Osteoblast (primary cell): ENCODE measurements at regions not wholly inside any gene's neighbourhood (a gene's known extent, or its start where the extent isn't known, plus 50 kb on each side); places are given as distances from the start of the nearest gene placed in this dataset.

ENCODE experiments used
- DNase-seq: peaks from one replicate; pipeline ENCODE4 v3.0.0; 2011; ENCODE audit warnings: low spot score, mixed read lengths; ENCODE audit not compliant: insufficient read length; ENCODE audit errors: missing footprints
- H2AFZ ChIP-seq: 2 replicates; pipeline ENCODE4 v1.6.0; 2011; ENCODE audit warnings: mild to moderate bottlenecking, low read length
- H3K27ac ChIP-seq: 2 replicates; pipeline ENCODE4 v1.5.1; 2011; ENCODE audit warnings: mild to moderate bottlenecking, low read depth, low read length, moderate library complexity
- H3K27me3 ChIP-seq: 2 replicates; pipeline ENCODE4 v1.6.0; 2012; ENCODE audit warnings: mild to moderate bottlenecking, control low read depth, inconsistent platforms, low read length, moderate library complexity; ENCODE audit not compliant: insufficient read depth
- H3K36me3 ChIP-seq: 2 replicates; pipeline ENCODE4 v1.5.1; 2011; ENCODE audit warnings: mild to moderate bottlenecking, low read length, control low read depth, moderate library complexity; ENCODE audit not compliant: insufficient read depth
- H3K4me1 ChIP-seq: 2 replicates; pipeline ENCODE4 v1.5.1; 2011; ENCODE audit warnings: mild to moderate bottlenecking, low read length, control low read depth, moderate library complexity; ENCODE audit not compliant: insufficient read depth
- H3K4me2 ChIP-seq: 2 replicates; pipeline ENCODE4 v1.6.0; 2011; ENCODE audit warnings: mild to moderate bottlenecking, low read length; ENCODE audit not compliant: insufficient read depth
- H3K4me3 ChIP-seq: fragments of 200-600 bp; sonication (generic); 3 replicates; pipeline ENCODE4 v1.5.1; 2012; ENCODE audit warnings: mild to moderate bottlenecking, low read length, inconsistent platforms; ENCODE audit not compliant: insufficient read depth
- H3K79me2 ChIP-seq: 2 replicates; pipeline ENCODE4 v1.6.0; 2012; ENCODE audit warnings: mild to moderate bottlenecking, low read length, control low read depth, inconsistent platforms; ENCODE audit not compliant: insufficient read depth
- H3K9me3 ChIP-seq: 2 replicates; pipeline ENCODE4 v1.5.1; 2011; ENCODE audit warnings: low read depth, low read length, control low read depth
- H4K20me1 ChIP-seq: 2 replicates; pipeline ENCODE4 v1.6.0; 2012; ENCODE audit warnings: mild to moderate bottlenecking, low read length, control low read depth; ENCODE audit not compliant: insufficient read depth
- CTCF ChIP-seq: IDR thresholded peaks from 2 replicates; pipeline ENCODE4 v1.5.1; 2011; ENCODE audit warnings: mild to moderate bottlenecking, low read depth, low read length, moderate library complexity; ENCODE audit errors: extremely low read depth

GRCh38 chr20:62549499-62550086 is 73.8 kb upstream of the GATA5 start:
- no peaks in the 10 kb centered on the region for H3K9me3 ChIP-seq
- no peaks in the 10 kb centered on the region for H4K20me1 ChIP-seq
- no peak overlapping the region for H2AFZ ChIP-seq
- H3K79me2 ChIP-seq = no peaks in the 10 kb centered on the region
- no peak overlapping the region for H3K4me2 ChIP-seq
- no peak for DNase-seq
- no peak overlapping the region for H3K4me3 ChIP-seq
- H3K36me3 ChIP-seq = no peaks in the 10 kb centered on the region
- TF ChIP-seq CTCF = no peak
- H3K27me3 ChIP-seq = peaks cover 43% of the 10 kb centered on the region
- no peaks in the 10 kb centered on the region for H3K4me1 ChIP-seq
- H3K27ac ChIP-seq = no peak overlapping the region

DNA sequence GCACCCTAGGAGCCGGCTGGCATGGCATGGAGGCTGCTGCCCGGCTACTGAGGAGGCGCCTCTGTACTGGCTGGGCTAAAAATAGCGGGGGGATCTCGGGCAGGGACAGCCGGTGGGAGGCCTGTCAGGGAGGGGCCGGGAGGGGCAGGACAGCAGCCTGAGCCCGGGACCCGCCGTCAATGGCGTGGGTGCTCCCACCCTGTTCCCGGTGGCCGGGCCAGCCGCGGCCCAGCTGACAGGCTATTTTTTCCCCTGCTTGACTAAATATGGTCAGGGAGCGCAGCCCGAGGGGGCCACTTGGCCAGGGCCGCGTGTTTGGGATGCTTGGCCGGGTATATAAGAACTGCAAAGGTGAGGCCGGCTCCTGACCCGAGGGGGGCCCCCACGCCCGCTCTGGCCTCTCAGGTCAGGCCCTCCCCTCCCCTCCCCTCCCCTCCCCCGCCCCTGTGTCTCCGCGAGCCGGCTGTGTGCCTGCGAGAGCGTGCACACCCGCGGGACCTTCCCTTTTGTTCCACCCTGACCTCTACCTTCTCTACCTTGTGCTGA is 74.4 kb upstream of the GATA5 start:
- TF ChIP-seq CTCF = no peak
- no peak overlapping the region for H3K4me3 ChIP-seq
- H3K79me2 ChIP-seq = no peaks in the 10 kb centered on the region
- H3K4me2 ChIP-seq = no peak overlapping the region
- no peak overlapping the region for H2AFZ ChIP-seq
- H3K27ac ChIP-seq = no peak overlapping the region
- H3K27me3 ChIP-seq = peaks cover 46% of the 10 kb centered on the region
- H3K9me3 ChIP-seq = no peaks in the 10 kb centered on the region
- H4K20me1 ChIP-seq = no peaks in the 10 kb centered on the region
- no peaks in the 10 kb centered on the region for H3K36me3 ChIP-seq
- H3K4me1 ChIP-seq = no peaks in the 10 kb centered on the region
- DNase-seq = no peak

- Histone ChIP-seq H4K20me1 (no peaks in the 10 kb centered on the region), H2AFZ (no peak overlapping the region), H3K4me1 (no peaks in the 10 kb centered on the region), H3K4me2 (no peak overlapping the region), H3K27me3 (peaks cover 59% of the 10 kb centered on the region), H3K36me3 (no peaks in the 10 kb centered on the region), H3K9me3 (no peaks in the 10 kb centered on the region), H3K79me2 (no peaks in the 10 kb centered on the region), H3K4me3 (no peak overlapping the region), H3K27ac (no peak overlapping the region)
- DNase-seq = no peak
- no peak for TF ChIP-seq CTCF
Measured at GRCh38 chr20:62551407-62552323, 75.9 kb upstream of the GATA5 start.

DNA sequence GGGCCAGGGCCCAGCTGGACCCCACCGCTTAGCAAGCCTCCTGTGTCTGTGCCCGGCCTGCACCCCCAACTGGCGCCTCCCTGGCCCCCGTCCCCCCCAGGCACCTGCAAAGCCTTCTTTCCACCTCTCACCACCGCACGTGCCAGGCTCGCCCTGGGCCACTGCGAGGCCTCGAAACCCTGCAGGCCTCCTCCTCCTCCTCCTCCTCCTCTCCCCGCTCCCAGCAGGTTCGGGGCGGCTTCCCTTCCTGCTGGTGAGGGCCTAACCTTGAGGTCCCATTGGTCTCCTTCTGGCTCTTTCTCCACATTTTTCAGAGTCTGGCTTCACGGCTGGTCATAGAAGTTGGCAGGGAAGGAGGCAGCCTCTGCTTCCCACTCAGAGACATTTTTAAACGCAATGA is 76.8 kb upstream of the GATA5 start:
- H3K27ac ChIP-seq = no peak overlapping the region

More for the DNA sequence above, 76.8 kb upstream of the GATA5 start:
- TF ChIP-seq CTCF = no peak
- Histone ChIP-seq H3K4me3 (no peak overlapping the region), H3K4me2 (no peak overlapping the region), H3K4me1 (no peaks in the 10 kb centered on the region), H3K27me3 (peaks cover 65% of the 10 kb centered on the region), H4K20me1 (no peaks in the 10 kb centered on the region), H3K36me3 (no peaks in the 10 kb centered on the region), H3K9me3 (no peaks in the 10 kb centered on the region), H3K79me2 (no peaks in the 10 kb centered on the region), H2AFZ (no peak overlapping the region)
- no peak for DNase-seq
